ENCODE measurements at regions not wholly inside any gene's neighbourhood (a gene's known extent, or its start where the extent isn't known, plus 50 kb on each side); places are given as distances from the start of the nearest gene placed in this dataset.
"Not testable (repeated sequence)": the region's sequence is repeated elsewhere in the genome, so short reads cannot be mapped to it uniquely, and the experiment has no call there.

- DNase-seq: no peak
- intact Hi-C loops (cut with DNase I; ENCODE audit: low total_unique reads): no loop called here
- Histone ChIP-seq H3K27me3 (no peaks in the 10 kb centered on the region), H3K4me3 (no peak overlapping the region), H3K27ac (no peak overlapping the region), H3K9me3 (no peaks in the 10 kb centered on the region), H3K36me3 (ENCODE audit: low read depth, missing control alignments) (no peaks in the 10 kb centered on the region), H3K4me1 (no peaks in the 10 kb centered on the region)
- no peak for TF ChIP-seq POLR2A (IDR thresholded peaks at IDR 0.05)
- no peak for TF ChIP-seq CTCF (IDR thresholded peaks at IDR 0.05)
- WGBS, 2 donors: 69 to 89% methylated on average over 2 of the region's 2 CpGs
Measured at GRCh38 chr14:106809615-106810014, 1283.2 kb downstream of the TMEM121 start.

- H3K9me3 ChIP-seq; H3K4me1 ChIP-seq; H3K4me3 ChIP-seq; H3K27me3 ChIP-seq; DNase-seq; H3K27ac ChIP-seq; H3K36me3 ChIP-seq (ENCODE audit: low read depth, missing control alignments); intact Hi-C loops (cut with DNase I; ENCODE audit: low total_unique reads): not testable (repeated sequence)
- 56 to 73% methylated on average over 9 to 13 of the region's 13 CpGs for WGBS, 2 donors
Measured at GRCh38 chr14:106810168-106810567, 1283.8 kb downstream of the TMEM121 start.

- H3K27ac ChIP-seq: no peak overlapping the region
- TF ChIP-seq POLR2A (IDR thresholded peaks at IDR 0.05) (no peak), CTCF (IDR thresholded peaks at IDR 0.05) (no peak)
- WGBS, 2 donors: 71 to 77% methylated on average over 1 of the region's 1 CpG
- no peaks in the 10 kb centered on the region for H3K9me3 ChIP-seq
- H3K36me3 ChIP-seq (ENCODE audit: low read depth, missing control alignments): no peaks in the 10 kb centered on the region
- DNase-seq: no peak
- no peaks in the 10 kb centered on the region for H3K4me1 ChIP-seq
- intact Hi-C loops (cut with DNase I; ENCODE audit: low total_unique reads): no loop called here
- H3K4me3 ChIP-seq: no peak overlapping the region
- H3K27me3 ChIP-seq: no peaks in the 10 kb centered on the region
Measured at GRCh38 chr14:106811162-106811561, 1284.8 kb downstream of the TMEM121 start.

GRCh38 chr14:106812788-106813476 lies 1286.5 kb downstream of the TMEM121 start:
- Histone ChIP-seq H3K9me3 (no peaks in the 10 kb centered on the region), H3K27me3 (no peaks in the 10 kb centered on the region), H3K4me3 (peak overlapping the region in 1 of 2 donors; percentile 29), H3K4me1 (no peaks in the 10 kb centered on the region), H3K27ac (no peak overlapping the region), H3K36me3 (ENCODE audit: low read depth, missing control alignments) (no peaks in the 10 kb centered on the region)
- intact Hi-C loops (cut with DNase I; ENCODE audit: low total_unique reads): no loop called here
- no peak for DNase-seq
- no peak for TF ChIP-seq POLR2A (IDR thresholded peaks at IDR 0.05)
- no peak for TF ChIP-seq CTCF (IDR thresholded peaks at IDR 0.05)
- 57 to 73% methylated on average over 9 to 36 of the region's 37 CpGs for WGBS, 2 donors

GRCh38 chr14:106813477-106813823 lies 1287.1 kb downstream of the TMEM121 start:
- Histone ChIP-seq H3K27ac (no peak overlapping the region), H3K27me3 (no peaks in the 10 kb centered on the region), H3K4me3 (peak overlapping the region in 1 of 2 donors; percentile 29), H3K4me1 (no peaks in the 10 kb centered on the region), H3K9me3 (no peaks in the 10 kb centered on the region), H3K36me3 (ENCODE audit: low read depth, missing control alignments) (no peaks in the 10 kb centered on the region)
- WGBS, 2 donors: 40 to 65% methylated on average over 5 to 9 of the region's 9 CpGs
- DNase-seq: no peak
- TF ChIP-seq CTCF (IDR thresholded peaks at IDR 0.05) (no peak), POLR2A (IDR thresholded peaks at IDR 0.05) (no peak)
- intact Hi-C loops (cut with DNase I; ENCODE audit: low total_unique reads): no loop called here

Measured in testis (tissue), 2 donors.